Caco-2 (cell line): ENCODE measurements at regions not wholly inside any gene's neighbourhood (a gene's known extent, or its start where the extent isn't known, plus 50 kb on each side); places are given as distances from the start of the nearest gene placed in this dataset.

ENCODE experiments used
- BruUV-seq: library from RNA; stranded (reverse); fragments of 400-500 nt; replicated peaks from 2 replicates; lab custom pipeline; 2021; lab: Mats Ljungman, UMichigan
- CTCF ChIA-PET: fragments of 300-600 bp; sonication (Branson Sonifier 250); formaldehyde crosslinking; loops from one replicate; lab custom pipeline; 2022; ENCODE audit warnings: antibody characterized with exemption; lab: Charles Lee
- POLR2A ChIA-PET: fragments of 300-600 bp; sonication (Branson Sonifier 250); formaldehyde crosslinking; loops from one replicate; lab custom pipeline; 2022; ENCODE audit warnings: antibody characterized with exemption; lab: Charles Lee
- DNase-seq, 2 experiments: peaks; one replicate each; pipeline versions ENCODE4 v3.0.0 to v3.0.0-alpha.2; 2020 to 2022
- H3K27me3 ChIP-seq: replicated peaks from 2 replicates; pipeline ENCODE4 v1.6.0; 2011; ENCODE audit warnings: low read length; ENCODE audit not compliant: control insufficient read depth, insufficient read depth
- H3K36me3 ChIP-seq: 2 replicates; pipeline ENCODE4 v1.5.1; 2011; ENCODE audit warnings: low read length; ENCODE audit not compliant: control insufficient read depth, insufficient read depth
- H3K4me1 ChIP-seq: fragments of 250-450 bp; sonication (Bioruptor Pico); 2 replicates; pipeline ENCODE4 v1.5.1; 2020; ENCODE audit warnings: mild to moderate bottlenecking
- H3K4me3 ChIP-seq: 2 replicates; pipeline ENCODE4 v1.5.1; 2011; ENCODE audit warnings: low read depth, mild to moderate bottlenecking, control low read depth, low read length
- H3K9me3 ChIP-seq: fragments of 250-450 bp; sonication (Bioruptor Pico); 2 replicates; pipeline ENCODE4 v1.5.1; 2020; ENCODE audit warnings: mild to moderate bottlenecking, moderate library complexity
- H3K27ac Mint-ChIP-seq: one replicate; pipeline ENCODE4 v1.8.0; 2022; ENCODE audit warnings: mixed read lengths; ENCODE audit not compliant: unreplicated experiment
- H3K27me3 Mint-ChIP-seq: one replicate; pipeline ENCODE4 v1.8.0; 2022; ENCODE audit warnings: mixed read lengths; ENCODE audit not compliant: insufficient read depth, unreplicated experiment
- H3K36me3 Mint-ChIP-seq: one replicate; pipeline ENCODE4 v1.8.0; 2022; ENCODE audit warnings: mild to moderate bottlenecking, mixed read lengths; ENCODE audit not compliant: insufficient read depth, unreplicated experiment
- H3K4me1 Mint-ChIP-seq: one replicate; pipeline ENCODE4 v1.8.0; 2022; ENCODE audit warnings: low read depth, mixed read lengths; ENCODE audit not compliant: unreplicated experiment
- H3K4me3 Mint-ChIP-seq: one replicate; pipeline ENCODE4 v1.8.0; 2022; ENCODE audit warnings: mild to moderate bottlenecking, moderate library complexity, mixed read lengths; ENCODE audit not compliant: unreplicated experiment
- H3K9me3 Mint-ChIP-seq: one replicate; pipeline ENCODE4 v1.8.0; 2022; ENCODE audit warnings: mixed read lengths; ENCODE audit not compliant: unreplicated experiment
- intact Hi-C: fragments of 100-400 bp; cut with micrococcal nuclease; formaldehyde crosslinking; loops from one replicate; pipeline ENCODE4 v1.10.0; 2022; ENCODE audit not compliant: unreplicated experiment
- TF ChIP-seq, protein P1 (sequence below), 2 experiments: fragments of 200-600 bp in 1 of 2; IDR thresholded peaks; 1 replicate in 1 of 2; 2 replicates in 1 of 2; pipeline versions ENCODE4 v1.5.1 to v1.8.0; 2011 to 2022; ENCODE audit warnings: antibody characterized with exemption in 1 of 2, control low read depth in 1 of 2, inconsistent platforms in 1 of 2, low read depth in 1 of 2, low read length in 1 of 2, mild to moderate bottlenecking in 1 of 2, moderate library complexity in 1 of 2; ENCODE audit not compliant: insufficient read depth in 1 of 2, severe bottlenecking in 1 of 2, unreplicated experiment in 1 of 2

DNA sequence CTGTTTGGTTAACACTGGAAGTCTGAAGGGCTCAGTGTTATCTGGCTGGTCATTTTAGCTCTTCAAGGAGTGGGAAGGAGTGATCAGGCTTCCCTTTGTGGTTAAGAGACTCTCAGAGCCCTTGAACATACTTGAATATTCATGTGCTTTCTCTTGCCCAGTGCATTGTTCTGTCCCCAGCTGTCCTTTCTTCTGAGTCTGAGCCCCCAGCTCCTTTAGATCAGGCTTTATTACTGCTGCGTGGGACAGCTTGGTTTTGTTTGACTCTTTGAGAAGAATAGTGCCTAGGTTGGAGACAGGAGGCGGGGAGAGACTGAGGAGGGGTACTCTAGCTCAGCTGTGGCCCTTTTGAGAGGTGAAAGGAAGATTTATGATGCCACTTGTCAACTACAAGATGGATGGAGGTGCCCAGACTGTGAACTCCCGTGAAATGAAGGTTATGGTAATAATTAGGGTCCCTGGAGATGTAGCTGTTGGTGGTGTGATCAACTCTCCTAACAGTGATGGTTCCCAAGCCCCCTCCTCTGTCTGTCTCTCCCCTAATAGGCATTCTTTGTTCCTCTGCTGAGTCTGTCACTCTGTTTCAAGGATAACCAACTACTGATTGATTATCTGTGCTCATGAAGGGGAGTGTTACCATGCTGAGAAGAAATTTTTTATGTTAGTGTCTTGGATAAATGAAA, 83.1 kb upstream of the GLRA1 start:
- no TSS peak for BruUV-seq
- DNase-seq = no peak
- H3K27ac Mint-ChIP-seq = no peak overlapping the region
- H3K4me3 Mint-ChIP-seq = no peak overlapping the region
- H3K9me3 Mint-ChIP-seq = no peaks in the 10 kb centered on the region
- TF ChIP-seq, protein P1, sequence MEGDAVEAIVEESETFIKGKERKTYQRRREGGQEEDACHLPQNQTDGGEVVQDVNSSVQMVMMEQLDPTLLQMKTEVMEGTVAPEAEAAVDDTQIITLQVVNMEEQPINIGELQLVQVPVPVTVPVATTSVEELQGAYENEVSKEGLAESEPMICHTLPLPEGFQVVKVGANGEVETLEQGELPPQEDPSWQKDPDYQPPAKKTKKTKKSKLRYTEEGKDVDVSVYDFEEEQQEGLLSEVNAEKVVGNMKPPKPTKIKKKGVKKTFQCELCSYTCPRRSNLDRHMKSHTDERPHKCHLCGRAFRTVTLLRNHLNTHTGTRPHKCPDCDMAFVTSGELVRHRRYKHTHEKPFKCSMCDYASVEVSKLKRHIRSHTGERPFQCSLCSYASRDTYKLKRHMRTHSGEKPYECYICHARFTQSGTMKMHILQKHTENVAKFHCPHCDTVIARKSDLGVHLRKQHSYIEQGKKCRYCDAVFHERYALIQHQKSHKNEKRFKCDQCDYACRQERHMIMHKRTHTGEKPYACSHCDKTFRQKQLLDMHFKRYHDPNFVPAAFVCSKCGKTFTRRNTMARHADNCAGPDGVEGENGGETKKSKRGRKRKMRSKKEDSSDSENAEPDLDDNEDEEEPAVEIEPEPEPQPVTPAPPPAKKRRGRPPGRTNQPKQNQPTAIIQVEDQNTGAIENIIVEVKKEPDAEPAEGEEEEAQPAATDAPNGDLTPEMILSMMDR (IDR thresholded peaks at IDR 0.05; ENCODE audit: insufficient read depth in 1 of 2, low read depth in 1 of 2, low read length in 1 of 2, severe bottlenecking in 1 of 2, unreplicated experiment in 1 of 2) = no peak
- no peaks in the 10 kb centered on the region for H3K4me1 Mint-ChIP-seq
- Histone ChIP-seq H3K4me3 (no peak overlapping the region), H3K27me3 (no peaks in the 10 kb centered on the region), H3K9me3 (no peaks in the 10 kb centered on the region), H3K4me1 (no peaks in the 10 kb centered on the region), H3K36me3 (no peaks in the 10 kb centered on the region)
- peaks cover 8% of the 10 kb centered on the region for H3K27me3 Mint-ChIP-seq
- intact Hi-C loops = no loop called here
- no peaks in the 10 kb centered on the region for H3K36me3 Mint-ChIP-seq
- ChIA-PET POLR2A (no interaction called here), CTCF (no interaction called here)

- Mint-ChIP-seq H3K4me1 (no peaks in the 10 kb centered on the region), H3K9me3 (no peaks in the 10 kb centered on the region), H3K27me3 (peaks cover 2% of the 10 kb centered on the region), H3K27ac (no peak overlapping the region), H3K4me3 (no peak overlapping the region), H3K36me3 (no peaks in the 10 kb centered on the region)
- no peaks in the 10 kb centered on the region for H3K27me3 ChIP-seq
- H3K36me3 ChIP-seq = no peaks in the 10 kb centered on the region
- H3K9me3 ChIP-seq = no peaks in the 10 kb centered on the region
- no peaks in the 10 kb centered on the region for H3K4me1 ChIP-seq
- POLR2A ChIA-PET = no interaction called here
- no peak for DNase-seq
- no peak overlapping the region for H3K4me3 ChIP-seq
- intact Hi-C loops = no loop called here
- TF ChIP-seq, protein P1 (IDR thresholded peaks at IDR 0.05; ENCODE audit: insufficient read depth in 1 of 2, low read depth in 1 of 2, low read length in 1 of 2, severe bottlenecking in 1 of 2, unreplicated experiment in 1 of 2) = no peak
- CTCF ChIA-PET = no interaction called here
- no TSS peak for BruUV-seq
Observed at GRCh38 chr5:152004095-152004494, 79.4 kb upstream of the GLRA1 start.
